ENCODE measurements at regions not wholly inside any gene's neighbourhood (a gene's known extent, or its start where the extent isn't known, plus 50 kb on each side); places are given as distances from the start of the nearest gene placed in this dataset.
"Not testable (repeated sequence)": the region's sequence is repeated elsewhere in the genome, so short reads cannot be mapped to it uniquely, and the experiment has no call there.

GRCh38 chr4:158122501-158122900 lies 50.3 kb downstream of the GASK1B start:
- no peak for DNase-seq

- no peak for DNase-seq
Measured at GRCh38 chr4:158121161-158121579, 51.7 kb downstream of the GASK1B start.

- DNase-seq = not testable (repeated sequence)
Measured at GRCh38 chr4:158120645-158121151, 52.1 kb downstream of the GASK1B start.

- no peak for DNase-seq
Measured at GRCh38 chr4:158112611-158113010, 60.2 kb downstream of the GASK1B start.

GRCh38 chr4:158111241-158111640 lies 61.6 kb downstream of the GASK1B start:
- DNase-seq = no peak

- DNase-seq = no peak
Measured at GRCh38 chr4:158102904-158103303, 69.9 kb downstream of the GASK1B start.

- no peak for DNase-seq
Measured at GRCh38 chr4:158099686-158100085, 73.1 kb downstream of the GASK1B start.

GRCh38 chr4:158098802-158099201 lies 74.0 kb downstream of the GASK1B start:
- no peak for DNase-seq

- no peak for DNase-seq
Measured at GRCh38 chr4:158094413-158095134, 78.3 kb downstream of the GASK1B start.

- no peak for DNase-seq
Measured at GRCh38 chr4:158090323-158090722, 82.5 kb downstream of the GASK1B start.

GRCh38 chr4:158089897-158090296 lies 82.9 kb downstream of the GASK1B start:
- not testable (repeated sequence) for DNase-seq

GRCh38 chr4:158080354-158080753 lies 92.5 kb downstream of the GASK1B start:
- no peak for DNase-seq

GRCh38 chr4:158079661-158080060 lies 93.2 kb downstream of the GASK1B start:
- DNase-seq = no peak

GRCh38 chr4:158077835-158078234 lies 95.0 kb downstream of the GASK1B start:
- no peak for DNase-seq

- no peak for DNase-seq
Measured at GRCh38 chr4:158074851-158075250, 98.0 kb downstream of the GASK1B start.

- no peak for DNase-seq
Measured at GRCh38 chr4:158071931-158072330, 100.9 kb downstream of the GASK1B start.

GRCh38 chr4:158068068-158068467 lies 104.8 kb downstream of the GASK1B start:
- no peak for DNase-seq

GRCh38 chr4:158067646-158068045 lies 105.2 kb downstream of the GASK1B start:
- DNase-seq = no peak

- no peak for DNase-seq
Measured at GRCh38 chr4:158065603-158066002, 107.2 kb downstream of the GASK1B start.

GRCh38 chr4:158065176-158065575 lies 107.6 kb downstream of the GASK1B start:
- no peak for DNase-seq

- DNase-seq = no peak
Measured at GRCh38 chr4:158056689-158057245, 116.1 kb downstream of the GASK1B start.

GRCh38 chr4:158055668-158056067 lies 117.2 kb downstream of the GASK1B start:
- no peak for DNase-seq

- no peak for DNase-seq
Measured at GRCh38 chr4:158053801-158054200, 119.0 kb downstream of the GASK1B start.

- DNase-seq = no peak
Measured at GRCh38 chr4:158053086-158053485, 119.7 kb downstream of the GASK1B start.
